CD1c-positive myeloid dendritic cell (primary cell): ENCODE measurements at regions not wholly inside any gene's neighbourhood (a gene's known extent, or its start where the extent isn't known, plus 50 kb on each side); places are given as distances from the start of the nearest gene placed in this dataset.
"Not testable (repeated sequence)": the region's sequence is repeated elsewhere in the genome, so short reads cannot be mapped to it uniquely, and the experiment has no call there.

Experiments used
- DNase-seq: peaks from one replicate; pipeline ENCODE4 v3.0.0-alpha.2; 2016; ENCODE audit errors: extremely low spot score

DNA sequence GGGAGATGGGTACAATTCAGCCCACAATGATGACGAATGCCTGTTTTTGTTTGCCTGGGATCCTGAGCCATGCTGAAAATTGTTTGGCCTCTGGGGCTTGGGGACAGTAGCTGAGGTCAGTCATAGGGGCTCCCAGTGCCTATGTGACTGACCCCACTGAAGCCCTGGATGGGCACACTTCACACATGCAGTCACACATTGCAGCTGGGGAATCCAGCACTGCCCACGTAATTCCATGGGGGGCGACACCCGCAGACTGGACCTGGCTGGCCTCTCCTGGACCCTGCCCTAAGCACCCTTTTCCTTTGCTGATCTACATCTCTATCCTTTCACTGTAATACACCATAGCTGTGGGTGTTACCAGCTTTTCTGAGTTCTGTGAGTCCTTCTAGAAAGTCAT is 295.2 kb upstream of the HS6ST1 start:
- DNase-seq: no peak

DNA sequence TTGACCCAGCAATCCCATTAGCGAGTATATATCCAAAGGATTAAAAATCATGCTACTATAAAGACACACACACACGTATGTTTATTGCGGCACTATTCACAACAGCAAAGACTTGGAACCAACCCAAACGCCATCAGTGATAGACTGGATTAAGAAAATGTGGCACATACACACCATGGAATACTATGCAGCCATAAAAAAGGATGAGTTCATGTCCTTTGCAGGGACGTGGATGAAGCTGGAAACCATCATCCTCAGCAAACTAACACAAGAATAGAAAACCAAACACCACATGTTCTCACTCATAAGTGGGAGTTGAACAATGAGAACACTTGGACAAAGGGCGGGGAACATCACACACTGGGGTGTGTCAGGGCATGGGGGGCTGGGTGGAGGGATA is 296.2 kb upstream of the HS6ST1 start:
- not testable (repeated sequence) for DNase-seq

GRCh38 chr2:128615571-128615970 is 296.9 kb upstream of the HS6ST1 start:
- DNase-seq: no peak

DNA sequence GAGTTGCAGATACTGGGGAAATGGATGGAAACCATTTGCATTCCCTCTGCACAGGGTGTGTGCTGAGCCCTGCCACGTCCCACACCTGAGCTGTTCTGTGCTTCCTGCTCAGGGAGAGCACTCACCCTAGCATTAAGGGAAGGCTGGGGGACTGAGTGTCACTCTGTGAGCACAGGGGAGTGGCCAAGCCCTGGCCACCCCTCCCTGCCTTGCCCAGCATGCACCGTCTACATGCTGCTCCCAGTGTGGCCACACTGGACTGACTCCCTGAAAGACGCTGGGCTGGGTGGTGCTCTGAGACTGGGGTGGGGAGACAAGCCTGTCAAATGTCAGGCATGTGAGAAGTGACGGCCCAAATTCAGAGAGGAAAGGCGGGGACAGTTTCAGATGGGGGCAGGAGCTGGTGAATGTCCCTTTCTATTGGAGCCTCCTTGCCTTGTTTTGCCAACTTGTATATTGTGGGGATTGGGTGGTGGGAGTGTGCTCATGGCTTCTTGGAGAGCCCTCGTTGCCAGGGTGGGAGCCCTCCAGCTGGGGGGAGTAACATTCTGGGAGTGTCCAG is 298.4 kb upstream of the HS6ST1 start:
- no peak for DNase-seq

GRCh38 chr2:128617661-128618060 is 299.0 kb upstream of the HS6ST1 start:
- DNase-seq: no peak

DNA sequence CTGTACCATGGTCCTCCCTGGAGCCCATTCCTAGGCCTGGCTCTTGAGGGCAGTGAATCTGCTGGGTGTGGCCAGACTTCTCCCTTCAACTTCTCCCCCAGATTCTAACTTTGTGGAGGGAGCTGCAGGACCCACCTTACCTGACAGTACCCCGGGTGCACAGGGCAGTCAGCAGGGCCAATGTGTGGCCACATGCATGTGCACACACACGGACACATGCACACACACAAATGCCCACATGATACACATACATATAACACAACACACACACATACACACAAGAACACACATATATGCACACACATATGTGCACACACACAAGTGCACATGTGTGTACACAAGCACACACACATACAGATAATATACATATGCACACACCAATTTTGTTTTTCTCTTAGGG is 300.0 kb upstream of the HS6ST1 start:
- no peak for DNase-seq

- DNase-seq: no peak
Measured at GRCh38 chr2:128619471-128620325, 301.0 kb upstream of the HS6ST1 start.

DNA sequence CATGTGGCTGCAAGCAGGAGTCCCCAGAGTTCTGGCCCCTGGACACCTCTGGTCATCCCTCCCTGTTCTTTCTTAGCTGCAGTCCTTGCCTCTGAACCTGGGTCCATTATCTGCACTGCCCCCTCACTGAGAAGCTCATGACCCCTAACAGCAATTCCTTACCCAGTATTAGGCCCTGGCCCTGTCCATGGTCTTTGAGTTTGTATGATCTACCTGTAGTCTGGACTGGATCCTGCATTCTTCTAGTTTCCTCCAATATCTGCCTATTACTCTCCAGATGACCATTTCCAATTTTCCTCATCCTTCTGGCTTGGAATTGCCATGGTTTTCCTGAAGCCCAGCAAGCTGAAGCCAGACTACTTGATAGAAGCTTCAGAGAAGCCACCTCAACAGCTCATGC is 302.4 kb upstream of the HS6ST1 start:
- DNase-seq: no peak

- DNase-seq: peak; percentile 73
Measured at GRCh38 chr2:128622371-128622770, 303.7 kb upstream of the HS6ST1 start.

DNA sequence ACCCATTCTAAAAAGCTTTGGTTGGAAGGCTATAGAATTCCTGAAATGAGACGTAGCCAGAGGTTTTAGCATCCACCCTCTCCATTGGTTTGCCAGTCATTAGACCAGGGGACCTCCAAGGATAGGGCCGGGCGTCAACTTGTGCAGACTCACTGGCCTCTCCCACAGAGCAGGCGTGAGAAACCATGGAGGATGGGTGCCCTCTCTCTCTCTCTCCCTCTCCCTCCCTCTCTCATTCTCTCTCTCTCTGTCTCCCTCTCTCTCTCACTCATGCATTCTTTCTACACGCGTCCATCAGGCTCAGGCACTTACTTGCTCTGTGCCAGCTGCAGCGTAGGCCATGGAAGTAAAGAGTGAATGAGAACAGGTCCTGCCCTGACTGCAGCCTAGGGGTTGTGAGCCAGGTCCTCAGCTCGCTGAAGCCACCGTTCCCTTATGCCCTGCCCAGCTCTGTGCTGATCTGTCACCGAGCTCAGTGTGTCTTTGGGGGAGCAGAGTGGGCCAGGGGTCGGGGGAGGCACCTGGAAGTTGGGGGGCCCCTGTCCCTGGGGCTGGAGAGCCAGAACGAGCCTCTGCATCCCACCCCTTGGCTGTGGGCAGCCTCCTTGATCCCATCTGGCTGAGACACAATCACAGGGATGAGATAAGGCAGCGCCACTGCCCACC is 304.4 kb upstream of the HS6ST1 start:
- no peak for DNase-seq

DNA sequence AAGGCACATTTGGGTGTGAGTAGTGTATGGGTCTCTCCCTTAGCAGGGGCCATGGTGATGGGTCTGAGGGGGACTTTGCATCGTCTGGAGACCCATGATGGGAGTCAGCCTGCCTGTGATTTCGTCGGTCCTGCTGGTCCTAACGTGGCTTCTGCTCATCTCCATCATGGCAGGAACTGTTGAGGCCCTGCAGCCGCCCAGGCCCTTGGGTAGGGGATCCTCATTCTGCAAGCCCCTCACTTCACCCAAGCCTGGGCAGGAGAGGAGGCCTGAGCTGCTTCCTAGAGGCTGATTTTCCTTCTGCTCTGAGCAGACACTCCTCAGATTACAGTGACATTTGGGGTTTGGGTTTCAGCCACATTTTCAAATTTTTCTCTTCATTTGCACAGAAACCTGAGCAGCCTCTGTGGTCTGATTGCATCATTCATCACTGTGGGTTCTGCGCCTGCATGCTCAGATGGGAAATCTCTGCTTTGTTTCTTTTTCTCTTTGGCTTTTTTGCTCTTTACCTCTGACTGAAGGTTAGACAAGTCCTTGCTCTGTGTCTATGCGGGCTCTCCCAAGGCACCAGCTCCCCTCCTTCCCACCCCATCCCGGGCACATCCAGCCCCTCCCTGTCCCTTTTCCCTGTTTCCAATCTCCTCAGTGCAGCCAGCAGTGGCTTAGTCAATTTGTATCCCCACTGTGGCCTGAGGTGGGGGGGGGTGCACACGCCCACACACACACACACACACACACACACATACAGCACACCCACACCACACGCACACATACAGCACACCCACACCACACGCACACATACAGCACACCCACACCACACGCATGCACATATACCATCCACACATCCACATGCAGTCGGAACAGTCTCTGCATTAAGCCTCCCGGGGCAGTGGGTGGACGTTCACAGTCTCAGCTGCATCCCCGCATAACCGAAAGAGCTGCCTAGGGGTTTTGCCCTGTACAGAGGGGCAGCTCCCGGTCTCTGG is 305.4 kb upstream of the HS6ST1 start:
- no peak for DNase-seq

DNA sequence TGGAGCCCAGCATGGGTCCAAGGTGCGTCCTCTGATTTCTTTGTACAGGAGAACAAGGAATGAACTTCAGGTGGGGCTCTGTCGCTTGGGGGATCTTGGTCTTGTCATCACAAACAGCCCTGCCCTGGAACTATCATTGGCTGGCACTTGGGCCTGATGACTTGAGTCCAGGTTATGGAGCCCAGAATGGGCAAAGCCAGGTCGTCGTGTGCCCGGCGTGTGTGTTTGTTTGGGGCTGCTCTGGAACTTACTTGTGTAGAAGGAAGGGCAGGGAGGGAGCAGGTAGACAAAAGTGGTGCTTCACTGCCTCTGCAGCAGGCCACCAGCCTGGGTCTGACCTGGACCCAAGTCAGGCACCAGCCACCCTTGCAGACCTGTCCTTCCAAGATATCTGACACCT is 306.3 kb upstream of the HS6ST1 start:
- no peak for DNase-seq

GRCh38 chr2:128625421-128625820 is 306.8 kb upstream of the HS6ST1 start:
- no peak for DNase-seq

GRCh38 chr2:128625963-128626759 is 307.5 kb upstream of the HS6ST1 start:
- no peak for DNase-seq

DNA sequence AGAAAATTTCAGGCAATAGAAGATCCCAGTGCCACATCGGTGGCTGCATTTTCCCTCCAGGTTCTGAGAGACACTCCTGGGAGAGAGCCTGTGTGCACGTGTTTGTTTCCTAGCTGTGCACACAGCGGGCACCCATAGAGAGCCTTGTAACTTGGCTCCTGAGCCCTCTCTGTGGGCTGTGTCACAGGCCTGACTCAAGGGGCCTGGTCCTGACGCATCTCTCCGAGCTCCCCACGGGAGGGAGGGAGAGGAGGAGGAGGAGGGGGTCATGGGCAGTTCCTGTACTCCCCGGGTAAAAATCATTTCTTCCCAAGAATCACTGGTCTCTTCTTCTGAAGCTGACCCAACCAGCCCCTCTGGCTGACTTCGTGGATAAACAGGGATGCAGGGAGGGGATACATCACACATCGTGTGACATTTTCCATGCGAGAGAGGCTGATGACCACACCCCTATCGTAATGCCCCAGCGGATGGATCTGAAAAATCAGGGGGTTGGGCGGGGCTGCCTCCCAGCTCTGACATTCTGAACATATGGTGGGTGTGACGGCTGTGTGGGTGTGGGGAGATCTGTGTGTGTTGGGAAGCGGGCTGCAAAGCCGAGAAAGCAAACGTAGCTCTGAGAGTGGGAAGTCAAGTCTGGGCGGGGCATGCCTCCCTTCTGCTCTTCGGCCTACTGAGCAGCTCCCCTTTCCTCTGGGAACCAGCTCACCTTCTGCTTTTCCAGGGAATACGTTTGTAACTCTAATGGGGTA is 308.3 kb upstream of the HS6ST1 start:
- DNase-seq: peak; percentile 38

GRCh38 chr2:128628206-128628605 is 309.5 kb upstream of the HS6ST1 start:
- no peak for DNase-seq

GRCh38 chr2:128628996-128629395 is 310.3 kb upstream of the HS6ST1 start:
- no peak for DNase-seq

DNA sequence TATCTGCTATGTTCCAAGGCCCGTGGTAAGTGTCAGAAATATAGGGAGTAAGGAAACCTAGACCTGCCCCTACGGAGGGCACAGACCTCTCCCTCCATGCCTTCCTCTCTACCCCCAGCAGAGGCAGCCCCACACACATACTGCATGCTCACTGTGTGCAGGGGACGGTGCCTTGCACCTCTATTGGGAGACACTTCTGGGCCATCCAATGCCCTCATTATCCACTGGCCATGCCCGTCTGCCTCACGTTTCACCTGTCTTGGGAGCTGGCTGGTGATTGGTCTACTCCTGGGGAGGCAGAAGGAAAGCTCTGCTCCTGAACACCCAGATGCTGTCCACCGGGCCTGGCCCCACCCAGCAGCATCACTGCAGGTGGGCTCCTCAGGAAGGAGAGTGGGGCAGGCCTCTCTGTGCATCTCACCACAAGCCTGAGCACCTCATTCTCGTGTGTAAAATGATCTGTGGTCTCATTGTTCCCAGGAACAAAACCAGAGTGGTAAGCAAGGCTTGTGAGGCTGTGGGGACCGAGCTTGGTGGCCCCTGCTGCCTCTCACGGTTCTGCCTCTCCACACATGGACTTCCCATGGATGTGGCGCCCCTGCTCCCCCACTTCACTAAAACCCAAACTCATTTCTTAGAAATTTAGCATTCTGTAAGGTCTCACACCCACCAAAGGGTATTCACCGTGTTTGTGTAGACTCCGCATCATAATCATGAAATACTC is 312.5 kb upstream of the HS6ST1 start:
- no peak for DNase-seq

DNA sequence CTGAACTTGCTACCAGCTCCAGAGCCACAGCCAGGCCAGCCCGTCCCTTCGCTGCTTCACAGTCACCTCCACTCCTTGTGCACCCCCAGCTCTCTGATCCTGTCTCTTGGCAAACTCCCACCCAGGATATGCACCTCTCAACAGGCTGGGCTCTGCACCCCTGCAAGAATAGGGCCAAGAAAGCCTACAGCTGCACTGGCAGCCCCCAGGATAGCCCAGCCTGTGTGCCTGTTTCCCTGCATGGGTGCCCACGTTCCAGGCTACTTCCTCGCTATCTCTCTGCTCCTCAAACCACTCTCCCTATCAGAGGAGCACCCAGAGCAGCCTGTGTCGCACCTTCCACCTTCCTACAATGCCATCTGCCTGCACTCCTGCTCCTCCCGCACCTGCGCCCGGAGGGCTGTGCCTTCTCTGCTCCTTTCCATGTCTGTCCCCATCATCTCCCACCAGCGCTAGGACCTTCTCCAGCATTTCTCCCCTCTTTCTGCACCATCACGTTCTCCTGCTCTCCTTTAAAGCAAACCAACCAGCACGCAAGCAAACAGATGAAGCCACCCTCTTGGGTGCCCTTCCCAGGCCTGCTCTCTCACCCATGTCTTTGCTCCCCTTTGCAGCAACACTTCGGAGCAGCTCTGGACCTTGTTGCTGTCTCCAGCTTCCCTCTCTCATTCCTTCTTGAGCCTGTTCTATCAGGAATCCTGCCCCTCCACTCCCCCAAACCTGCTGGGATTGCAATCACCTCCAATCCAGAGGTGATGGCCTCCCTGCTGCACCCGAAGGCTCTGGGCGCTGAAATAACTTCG is 313.2 kb upstream of the HS6ST1 start:
- no peak for DNase-seq
